ENCODE measurements at regions not wholly inside any gene's neighbourhood (a gene's known extent, or its start where the extent isn't known, plus 50 kb on each side); places are given as distances from the start of the nearest gene placed in this dataset.

DNA sequence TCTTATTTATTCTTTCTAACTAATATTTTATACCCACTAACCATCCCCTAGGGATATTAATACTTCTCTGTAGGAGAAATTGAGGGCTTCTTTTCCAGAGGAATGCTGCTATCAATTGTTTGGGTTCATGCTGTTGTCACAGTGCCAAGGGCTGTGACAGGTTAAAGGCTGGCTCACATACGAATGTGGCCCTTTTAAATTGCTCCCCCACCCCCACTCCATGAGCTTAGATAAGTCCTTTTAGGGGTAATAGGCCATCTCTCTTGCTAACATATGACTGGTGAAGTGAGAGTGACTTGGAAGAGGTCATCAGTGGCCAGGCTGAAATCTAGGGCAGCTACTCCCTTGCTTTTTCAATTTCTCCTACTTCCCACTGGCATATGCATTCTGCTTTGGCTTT, 121.9 kb upstream of the DPH6 start:
- CTCF ChIA-PET, result interaction anchor here (0.9 kb wide), 1 partner anchor 36 kb away, joined by 3 read pairs; no protein-coding TSS in a partner anchor
- TF ChIP-seq CTCF (conservative IDR thresholded peaks at IDR 0.05; ENCODE audit: low read depth), result no peak
- no peak for DNase-seq (ENCODE audit: low spot score)
- H3K27ac ChIP-seq, result no peak overlapping the region
- POLR2A ChIA-PET (ENCODE audit: low non-redundant PET), result no interaction called here

DNA sequence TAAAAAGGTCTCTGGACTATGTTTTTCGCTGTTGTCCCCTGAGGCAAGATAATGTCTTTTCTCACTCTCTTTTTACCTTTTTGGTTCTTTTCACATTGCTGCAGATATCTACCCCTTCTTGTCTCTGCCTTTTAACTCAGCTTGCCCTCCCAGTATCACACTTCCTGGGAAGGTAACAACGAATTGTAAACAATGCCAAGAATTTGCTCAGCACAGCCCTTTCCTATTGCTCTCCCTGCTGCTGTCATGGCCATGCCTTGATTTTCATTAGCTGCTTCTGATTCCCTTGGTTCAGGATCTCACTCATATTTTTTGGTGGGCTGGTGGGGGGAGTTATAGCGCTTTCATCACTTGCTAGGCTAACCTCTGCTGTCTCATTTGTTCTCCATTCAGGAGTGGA, 123.1 kb upstream of the DPH6 start:
- no peak for DNase-seq (ENCODE audit: low spot score)
- H3K27ac ChIP-seq, result no peak overlapping the region
- POLR2A ChIA-PET (ENCODE audit: low non-redundant PET), result no interaction called here
- no peak for TF ChIP-seq CTCF (conservative IDR thresholded peaks at IDR 0.05; ENCODE audit: low read depth)
- CTCF ChIA-PET, result interaction anchor here (0.9 kb wide), 1 partner anchor 37 kb away, joined by 3 read pairs; no protein-coding TSS in a partner anchor

- ChIA-PET CTCF (no interaction called here), POLR2A (ENCODE audit: low non-redundant PET) (no interaction called here)
- no peak for TF ChIP-seq CTCF (conservative IDR thresholded peaks at IDR 0.05; ENCODE audit: low read depth)
These were observed 123.6 kb upstream of the DPH6 start for GRCh38 chr15:35669432-35670045.

GRCh38 chr15:35671197-35671596, 125.2 kb upstream of the DPH6 start:
- POLR2A ChIA-PET (ENCODE audit: low non-redundant PET), result no interaction called here
- no peak for TF ChIP-seq CTCF (conservative IDR thresholded peaks at IDR 0.05; ENCODE audit: low read depth)
- CTCF ChIA-PET, result interaction anchor here (0.6 kb wide), 1 partner anchor 8 kb away, joined by 3 read pairs; no protein-coding TSS in a partner anchor
- no peak overlapping the region for H3K27ac ChIP-seq
- DNase-seq (ENCODE audit: low spot score), result peak; percentile 34

More at GRCh38 chr15:35669432-35670045, 123.6 kb upstream of the DPH6 start:
- DNase-seq (ENCODE audit: low spot score), result peak; percentile 45
- H3K27ac ChIP-seq, result no peak overlapping the region

- no peak for DNase-seq (ENCODE audit: low spot score)
- TF ChIP-seq CTCF (conservative IDR thresholded peaks at IDR 0.05; ENCODE audit: low read depth), result no peak
- ChIA-PET POLR2A (ENCODE audit: low non-redundant PET) (no interaction called here), CTCF (interaction anchor here (0.6 kb wide), 1 partner anchor 9 kb away, joined by 3 read pairs; no protein-coding TSS in a partner anchor)
- H3K27ac ChIP-seq, result no peak overlapping the region
These were observed 126.0 kb upstream of the DPH6 start for GRCh38 chr15:35671981-35672380.

GRCh38 chr15:35673093-35673684, 127.2 kb upstream of the DPH6 start:
- CTCF ChIA-PET, result no interaction called here
- DNase-seq (ENCODE audit: low spot score), result no peak
- TF ChIP-seq CTCF (conservative IDR thresholded peaks at IDR 0.05; ENCODE audit: low read depth), result no peak
- no peak overlapping the region for H3K27ac ChIP-seq
- POLR2A ChIA-PET (ENCODE audit: low non-redundant PET), result no interaction called here
